Neural cell (in vitro differentiated cells): ENCODE measurements at regions not wholly inside any gene's neighbourhood (a gene's known extent, or its start where the extent isn't known, plus 50 kb on each side); places are given as distances from the start of the nearest gene placed in this dataset.

Source experiments
- H2AFZ ChIP-seq: fragments of 200-600, 300-800 bp; sonication (generic), shearing (Covaris generic); 2 replicates; pipeline ENCODE4 v1.6.0; 2014; ENCODE audit warnings: low read depth, mild to moderate bottlenecking, antibody characterized with exemption, low read length, moderate library complexity
- H3F3A ChIP-seq: fragments of 200-600 bp; shearing (Covaris generic); 2 replicates; pipeline ENCODE4 v1.6.1; 2016; ENCODE audit warnings: mild to moderate bottlenecking, moderate library complexity, mixed read lengths, antibody characterized with exemption, low read length; ENCODE audit not compliant: insufficient read depth, poor library complexity, severe bottlenecking
- H3K27ac ChIP-seq: fragments of 200-600, 300-800 bp; sonication (generic), shearing (Covaris generic); 2 replicates; pipeline ENCODE4 v1.5.1; 2014; ENCODE audit warnings: mild to moderate bottlenecking, low read length, moderate library complexity
- H3K27me3 ChIP-seq: fragments of 300-800, 200-600 bp; sonication (generic), shearing (Covaris generic); 2 replicates; pipeline ENCODE4 v1.6.0; 2014; ENCODE audit warnings: mild to moderate bottlenecking, low read depth, low read length, moderate library complexity; ENCODE audit not compliant: insufficient read depth
- H3K36me3 ChIP-seq: fragments of 300-800, 200-600 bp; sonication (generic), shearing (Covaris generic); 2 replicates; pipeline ENCODE4 v1.5.1; 2014; ENCODE audit warnings: mild to moderate bottlenecking, antibody characterized with exemption, low read length, moderate library complexity; ENCODE audit not compliant: insufficient read depth
- H3K4me2 ChIP-seq: fragments of 300-800, 200-600 bp; sonication (generic), shearing (Covaris generic); 2 replicates; pipeline ENCODE4 v1.6.0; 2014; ENCODE audit warnings: mild to moderate bottlenecking, low read length
- H3K4me3 ChIP-seq: fragments of 300-800, 200-600 bp; sonication (generic), shearing (Covaris generic); 2 replicates; pipeline ENCODE4 v1.5.1; 2014; ENCODE audit warnings: mild to moderate bottlenecking, low read length, moderate library complexity
- H3K79me2 ChIP-seq: fragments of 200-600 bp; shearing (Covaris generic); replicated peaks from 2 replicates; pipeline ENCODE4 v1.6.0; 2014; ENCODE audit warnings: mild to moderate bottlenecking, low read length, moderate library complexity; ENCODE audit not compliant: insufficient read depth
- H3K9ac ChIP-seq: fragments of 300-800, 200-600 bp; sonication (generic), shearing (Covaris generic); 2 replicates; pipeline ENCODE4 v1.6.1; 2016; ENCODE audit warnings: mild to moderate bottlenecking, low read length, mixed read lengths
- H3K9me2 ChIP-seq: fragments of 200-600 bp; shearing (Covaris generic); 2 replicates; pipeline ENCODE4 v1.6.1; 2016; ENCODE audit warnings: mild to moderate bottlenecking, low read length, mixed read lengths; ENCODE audit not compliant: insufficient read depth
- H3K9me3 ChIP-seq: fragments of 200-600, 300-800 bp; sonication (generic), shearing (Covaris generic); 2 replicates; pipeline ENCODE4 v1.6.1; 2016; ENCODE audit warnings: mild to moderate bottlenecking, mixed run types, low read length, moderate library complexity, mixed read lengths
- H4K20me1 ChIP-seq: fragments of 200-600 bp; shearing (Covaris generic); 2 replicates; pipeline ENCODE4 v1.6.1; 2016; ENCODE audit warnings: mild to moderate bottlenecking, mixed run types; ENCODE audit not compliant: insufficient read depth
- CTCF ChIP-seq: fragments of 450-650 bp; IDR thresholded peaks from 2 replicates; pipeline ENCODE4 v1.5.1; 2014; ENCODE audit warnings: antibody characterized with exemption, mild to moderate bottlenecking, moderate library complexity; ENCODE audit not compliant: poor library complexity, severe bottlenecking
- EP300 ChIP-seq: fragments of 450-650 bp; conservative IDR thresholded peaks from 2 replicates; pipeline ENCODE4 v1.6.1; 2014; ENCODE audit warnings: antibody characterized with exemption, mild to moderate bottlenecking, moderate library complexity; ENCODE audit not compliant: poor library complexity, severe bottlenecking
- EZH2 ChIP-seq: fragments of 200-600, 300-800 bp; shearing (Covaris generic), sonication (generic); IDR thresholded peaks from 2 replicates; pipeline ENCODE4 v1.6.1; 2014; ENCODE audit warnings: antibody characterized with exemption, low read length, borderline replicate concordance, mild to moderate bottlenecking; ENCODE audit not compliant: insufficient read depth, poor library complexity, severe bottlenecking
- MXI1 ChIP-seq: fragments of 450-650 bp; conservative IDR thresholded peaks from 2 replicates; pipeline ENCODE4 v1.6.1; 2014; ENCODE audit warnings: antibody characterized with exemption, mild to moderate bottlenecking; ENCODE audit not compliant: poor library complexity, severe bottlenecking
- POLR2AphosphoS5 ChIP-seq: IDR thresholded peaks from 2 replicates; pipeline ENCODE4 v1.6.1; 2012
- RAD21 ChIP-seq: fragments of 450-650 bp; conservative IDR thresholded peaks from 2 replicates; pipeline ENCODE4 v1.6.1; 2014; ENCODE audit warnings: antibody characterized with exemption, mild to moderate bottlenecking, moderate library complexity
- REST ChIP-seq: IDR thresholded peaks from 2 replicates; pipeline ENCODE4 v1.6.1; 2012; ENCODE audit warnings: borderline replicate concordance
- SMC3 ChIP-seq: fragments of 450-650 bp; conservative IDR thresholded peaks from 2 replicates; pipeline ENCODE4 v1.6.1; 2014; ENCODE audit warnings: antibody characterized with exemption, mild to moderate bottlenecking, moderate library complexity; ENCODE audit not compliant: poor library complexity
- TAF1 ChIP-seq: IDR thresholded peaks from 2 replicates; pipeline ENCODE4 v1.6.1; 2012; ENCODE audit warnings: low read depth

- Histone ChIP-seq H4K20me1 (no peaks in the 10 kb centered on the region), H3K4me2 (no peak overlapping the region), H3K36me3 (no peaks in the 10 kb centered on the region), H3F3A (no peaks in the 10 kb centered on the region), H3K79me2 (no peaks in the 10 kb centered on the region), H3K4me3 (no peak overlapping the region), H3K9ac (no peak overlapping the region), H3K27ac (no peak overlapping the region), H2AFZ (no peak overlapping the region), H3K27me3 (no peaks in the 10 kb centered on the region), H3K9me3 (no peaks in the 10 kb centered on the region), H3K9me2 (no peaks in the 10 kb centered on the region)
- no peak for TF ChIP-seq TAF1
- no peak for TF ChIP-seq CTCF
- TF ChIP-seq MXI1, result no peak
- TF ChIP-seq EP300, result no peak
- no peak for TF ChIP-seq SMC3
- TF ChIP-seq RAD21, result no peak
- TF ChIP-seq REST, result no peak
- TF ChIP-seq POLR2AphosphoS5, result no peak
These were observed 390.5 kb upstream of the PCDH9 start for GRCh38 chr13:67620665-67621064.

GRCh38 chr13:67619995-67620380 lies 389.9 kb upstream of the PCDH9 start:
- H4K20me1 ChIP-seq, result no peaks in the 10 kb centered on the region
- no peaks in the 10 kb centered on the region for H3K36me3 ChIP-seq
- H3K27ac ChIP-seq, result peak overlapping the region; percentile 10
- H3K4me3 ChIP-seq, result no peak overlapping the region
- no peaks in the 10 kb centered on the region for H3K9me3 ChIP-seq
- no peak overlapping the region for H3K9ac ChIP-seq
- H3F3A ChIP-seq, result no peaks in the 10 kb centered on the region
- TF ChIP-seq RAD21 (no peak), EP300 (no peak), SMC3 (no peak), REST (no peak), POLR2AphosphoS5 (no peak), CTCF (no peak), MXI1 (no peak), EZH2 (no peak), TAF1 (no peak)
- no peaks in the 10 kb centered on the region for H3K27me3 ChIP-seq
- H2AFZ ChIP-seq, result no peak overlapping the region
- H3K9me2 ChIP-seq, result no peaks in the 10 kb centered on the region
- H3K4me2 ChIP-seq, result no peak overlapping the region
- H3K79me2 ChIP-seq, result no peaks in the 10 kb centered on the region
